ENCODE measurements at regions not wholly inside any gene's neighbourhood (a gene's known extent, or its start where the extent isn't known, plus 50 kb on each side); places are given as distances from the start of the nearest gene placed in this dataset.

DNA sequence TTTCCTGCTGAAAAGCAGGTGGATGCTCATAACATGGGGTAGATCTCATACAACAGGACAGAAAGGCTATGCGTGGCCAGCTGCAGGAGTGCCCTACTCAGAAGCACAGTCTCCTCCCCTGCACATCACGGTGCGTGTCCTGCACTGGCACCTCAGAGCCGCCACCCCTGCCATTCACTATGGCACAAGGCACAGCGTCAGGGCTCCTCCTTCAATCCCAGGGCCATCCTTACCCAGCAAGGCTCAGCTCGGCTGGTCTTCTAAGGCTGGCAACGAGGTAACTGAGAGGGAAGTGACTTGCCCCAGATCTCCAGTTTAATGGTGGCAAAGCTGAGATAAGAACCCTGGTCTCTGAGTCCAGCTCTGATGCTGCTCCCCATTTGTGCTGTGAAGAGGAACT lies 97.1 kb downstream of the CPN2 start:
- Histone ChIP-seq H3K9me2 (ENCODE audit: insufficient read depth, low read length) (no peaks in the 10 kb centered on the region), H3K4me3 (ENCODE audit: low read length) (no peak overlapping the region), H3K4me2 (ENCODE audit: low read length) (no peak overlapping the region), H3K27me3 (ENCODE audit: insufficient read depth, low read depth, low read length) (no peaks in the 10 kb centered on the region), H3F3A (ENCODE audit: insufficient read depth, low read length, poor library complexity, severe bottlenecking) (no peaks in the 10 kb centered on the region), H3K9me3 (ENCODE audit: low read length) (peaks cover 4% of the 10 kb centered on the region), H3K27ac (ENCODE audit: low read length) (no peak overlapping the region), H2AFZ (ENCODE audit: low read depth, low read length) (no peak overlapping the region), H3K79me2 (replicated peaks; ENCODE audit: insufficient read depth, low read length) (no peaks in the 10 kb centered on the region), H4K20me1 (ENCODE audit: insufficient read depth) (no peaks in the 10 kb centered on the region), H3K9ac (ENCODE audit: low read length) (no peak overlapping the region), H3K36me3 (ENCODE audit: insufficient read depth, low read length) (no peaks in the 10 kb centered on the region)
- TF ChIP-seq POLR2AphosphoS5 (IDR thresholded peaks at IDR 0.05) (no peak), MXI1 (conservative IDR thresholded peaks at IDR 0.05; ENCODE audit: poor library complexity, severe bottlenecking) (no peak), EZH2 (IDR thresholded peaks at IDR 0.05; ENCODE audit: borderline replicate concordance, insufficient read depth, low read length, poor library complexity, severe bottlenecking) (no peak), EP300 (conservative IDR thresholded peaks at IDR 0.05; ENCODE audit: poor library complexity, severe bottlenecking) (no peak)
- TF ChIP-seq, protein P1, sequence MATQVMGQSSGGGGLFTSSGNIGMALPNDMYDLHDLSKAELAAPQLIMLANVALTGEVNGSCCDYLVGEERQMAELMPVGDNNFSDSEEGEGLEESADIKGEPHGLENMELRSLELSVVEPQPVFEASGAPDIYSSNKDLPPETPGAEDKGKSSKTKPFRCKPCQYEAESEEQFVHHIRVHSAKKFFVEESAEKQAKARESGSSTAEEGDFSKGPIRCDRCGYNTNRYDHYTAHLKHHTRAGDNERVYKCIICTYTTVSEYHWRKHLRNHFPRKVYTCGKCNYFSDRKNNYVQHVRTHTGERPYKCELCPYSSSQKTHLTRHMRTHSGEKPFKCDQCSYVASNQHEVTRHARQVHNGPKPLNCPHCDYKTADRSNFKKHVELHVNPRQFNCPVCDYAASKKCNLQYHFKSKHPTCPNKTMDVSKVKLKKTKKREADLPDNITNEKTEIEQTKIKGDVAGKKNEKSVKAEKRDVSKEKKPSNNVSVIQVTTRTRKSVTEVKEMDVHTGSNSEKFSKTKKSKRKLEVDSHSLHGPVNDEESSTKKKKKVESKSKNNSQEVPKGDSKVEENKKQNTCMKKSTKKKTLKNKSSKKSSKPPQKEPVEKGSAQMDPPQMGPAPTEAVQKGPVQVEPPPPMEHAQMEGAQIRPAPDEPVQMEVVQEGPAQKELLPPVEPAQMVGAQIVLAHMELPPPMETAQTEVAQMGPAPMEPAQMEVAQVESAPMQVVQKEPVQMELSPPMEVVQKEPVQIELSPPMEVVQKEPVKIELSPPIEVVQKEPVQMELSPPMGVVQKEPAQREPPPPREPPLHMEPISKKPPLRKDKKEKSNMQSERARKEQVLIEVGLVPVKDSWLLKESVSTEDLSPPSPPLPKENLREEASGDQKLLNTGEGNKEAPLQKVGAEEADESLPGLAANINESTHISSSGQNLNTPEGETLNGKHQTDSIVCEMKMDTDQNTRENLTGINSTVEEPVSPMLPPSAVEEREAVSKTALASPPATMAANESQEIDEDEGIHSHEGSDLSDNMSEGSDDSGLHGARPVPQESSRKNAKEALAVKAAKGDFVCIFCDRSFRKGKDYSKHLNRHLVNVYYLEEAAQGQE (IDR thresholded peaks at IDR 0.05; ENCODE audit: borderline replicate concordance): no peak

DNA sequence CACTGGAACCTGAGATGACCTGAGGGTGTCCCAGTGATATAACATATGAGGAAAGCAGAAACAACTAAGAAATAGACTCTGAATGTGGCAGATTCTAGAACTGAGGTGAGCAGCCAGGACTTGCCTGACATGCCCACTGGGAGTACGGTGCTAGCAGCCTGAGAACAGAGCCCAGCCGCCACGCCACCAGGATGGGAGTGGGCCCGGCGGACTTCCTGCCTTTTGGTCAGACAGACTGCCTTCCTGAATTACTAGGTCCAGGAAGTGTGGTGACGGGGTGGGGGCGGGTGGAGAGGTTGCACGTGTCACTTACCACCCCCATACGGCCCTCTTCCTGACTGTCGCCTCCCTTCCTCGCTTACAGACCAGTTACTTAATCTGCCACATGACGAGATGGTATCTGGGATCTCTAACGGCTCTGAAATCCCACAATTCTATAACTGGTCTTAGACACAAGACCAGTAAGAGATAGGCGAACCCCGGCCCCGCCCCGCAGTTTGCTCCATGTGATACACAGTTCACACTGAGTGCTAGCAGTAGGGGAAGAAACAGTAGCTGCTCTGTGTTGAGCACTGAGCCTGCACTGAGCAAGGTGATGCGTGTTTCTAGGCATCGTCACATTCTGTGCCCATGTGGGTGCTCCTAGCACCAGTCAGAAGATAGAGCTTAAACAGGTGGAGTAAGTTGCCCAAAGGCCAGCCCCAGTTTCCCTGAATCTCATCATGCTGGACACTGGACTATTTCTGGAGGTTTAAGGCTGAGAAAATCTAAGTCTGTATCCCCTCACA lies 95.7 kb downstream of the CPN2 start:
- no peak overlapping the region for H2AFZ ChIP-seq (ENCODE audit: low read depth, low read length)

More for the DNA sequence above, 95.7 kb downstream of the CPN2 start:
- Histone ChIP-seq H3K9me2 (ENCODE audit: insufficient read depth, low read length) (no peaks in the 10 kb centered on the region), H3K79me2 (replicated peaks; ENCODE audit: insufficient read depth, low read length) (no peaks in the 10 kb centered on the region), H3K4me2 (ENCODE audit: low read length) (no peak overlapping the region), H3K4me3 (ENCODE audit: low read length) (no peak overlapping the region), H3K36me3 (ENCODE audit: insufficient read depth, low read length) (no peaks in the 10 kb centered on the region), H4K20me1 (ENCODE audit: insufficient read depth) (no peaks in the 10 kb centered on the region), H3K9ac (ENCODE audit: low read length) (no peak overlapping the region), H3K27me3 (ENCODE audit: insufficient read depth, low read depth, low read length) (no peaks in the 10 kb centered on the region), H3K9me3 (ENCODE audit: low read length) (peaks cover 4% of the 10 kb centered on the region), H3F3A (ENCODE audit: insufficient read depth, low read length, poor library complexity, severe bottlenecking) (no peaks in the 10 kb centered on the region), H3K27ac (ENCODE audit: low read length) (no peak overlapping the region)
- TF ChIP-seq RAD21 (conservative IDR thresholded peaks at IDR 0.05) (no peak), SMC3 (conservative IDR thresholded peaks at IDR 0.05; ENCODE audit: poor library complexity) (no peak), TAF1 (IDR thresholded peaks at IDR 0.05; ENCODE audit: low read depth) (no peak), EP300 (conservative IDR thresholded peaks at IDR 0.05; ENCODE audit: poor library complexity, severe bottlenecking) (no peak), POLR2AphosphoS5 (IDR thresholded peaks at IDR 0.05) (no peak), MXI1 (conservative IDR thresholded peaks at IDR 0.05; ENCODE audit: poor library complexity, severe bottlenecking) (no peak), EZH2 (IDR thresholded peaks at IDR 0.05; ENCODE audit: borderline replicate concordance, insufficient read depth, low read length, poor library complexity, severe bottlenecking) (no peak)
- TF ChIP-seq, protein P2, sequence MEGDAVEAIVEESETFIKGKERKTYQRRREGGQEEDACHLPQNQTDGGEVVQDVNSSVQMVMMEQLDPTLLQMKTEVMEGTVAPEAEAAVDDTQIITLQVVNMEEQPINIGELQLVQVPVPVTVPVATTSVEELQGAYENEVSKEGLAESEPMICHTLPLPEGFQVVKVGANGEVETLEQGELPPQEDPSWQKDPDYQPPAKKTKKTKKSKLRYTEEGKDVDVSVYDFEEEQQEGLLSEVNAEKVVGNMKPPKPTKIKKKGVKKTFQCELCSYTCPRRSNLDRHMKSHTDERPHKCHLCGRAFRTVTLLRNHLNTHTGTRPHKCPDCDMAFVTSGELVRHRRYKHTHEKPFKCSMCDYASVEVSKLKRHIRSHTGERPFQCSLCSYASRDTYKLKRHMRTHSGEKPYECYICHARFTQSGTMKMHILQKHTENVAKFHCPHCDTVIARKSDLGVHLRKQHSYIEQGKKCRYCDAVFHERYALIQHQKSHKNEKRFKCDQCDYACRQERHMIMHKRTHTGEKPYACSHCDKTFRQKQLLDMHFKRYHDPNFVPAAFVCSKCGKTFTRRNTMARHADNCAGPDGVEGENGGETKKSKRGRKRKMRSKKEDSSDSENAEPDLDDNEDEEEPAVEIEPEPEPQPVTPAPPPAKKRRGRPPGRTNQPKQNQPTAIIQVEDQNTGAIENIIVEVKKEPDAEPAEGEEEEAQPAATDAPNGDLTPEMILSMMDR (IDR thresholded peaks at IDR 0.05; ENCODE audit: poor library complexity, severe bottlenecking): no peak
- TF ChIP-seq, protein P1 (IDR thresholded peaks at IDR 0.05; ENCODE audit: borderline replicate concordance): no peak

All from neural cell (in vitro differentiated cells).